Stimulated activated CD8-positive, alpha-beta memory T cell treated with anti-CD3 and anti-CD28 coated beads, Interleukin-7, amount 100 ng/mL, for 1 hour (primary cell): ENCODE measurements at regions not wholly inside any gene's neighbourhood (a gene's known extent, or its start where the extent isn't known, plus 50 kb on each side); places are given as distances from the start of the nearest gene placed in this dataset.

Experiments
- DNase-seq, 2 donors: peaks; one replicate each; pipeline ENCODE4 v3.0.0-alpha.2; 2020; ENCODE audit warnings: low read depth in 2 of 2

DNA sequence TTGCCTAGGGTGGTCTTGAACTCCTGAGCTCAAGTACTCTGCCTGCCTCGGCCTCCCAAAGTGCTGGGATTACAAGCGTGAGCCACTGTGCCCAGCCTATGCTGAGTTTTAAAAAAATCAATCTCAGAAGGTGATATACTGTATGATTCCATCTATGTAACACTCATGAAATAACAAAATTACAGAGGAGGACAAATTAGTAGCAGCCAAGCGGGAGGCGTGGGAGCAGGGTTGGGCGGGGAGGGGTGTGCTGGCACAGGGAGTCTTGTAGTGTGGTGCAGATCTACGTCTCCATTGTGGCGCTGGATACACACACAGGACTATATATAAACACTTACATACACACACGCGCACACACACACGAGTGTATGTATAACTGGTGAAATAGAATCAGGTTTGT lies 80.6 kb upstream of the LINGO1 start:
- no peak for DNase-seq

DNA sequence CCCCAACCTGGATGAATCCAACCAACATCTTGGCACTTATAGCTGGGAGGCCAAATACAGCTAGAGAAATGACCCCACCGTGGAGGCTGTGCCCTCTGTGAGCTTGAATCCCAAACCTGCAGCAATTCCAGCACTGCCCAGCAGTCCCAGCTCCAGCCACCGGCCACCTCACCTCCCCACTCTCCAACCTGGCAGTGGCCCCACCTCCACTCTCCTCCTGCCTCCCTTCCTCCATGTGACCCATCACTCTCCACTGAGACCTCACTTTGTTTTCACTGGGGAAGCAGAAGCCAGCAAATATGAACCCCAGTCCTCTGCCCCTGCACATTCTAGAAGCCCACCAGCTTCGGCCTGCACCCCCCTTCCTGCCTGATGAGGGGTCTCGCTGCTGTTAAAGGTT lies 79.7 kb upstream of the LINGO1 start:
- DNase-seq: no peak

DNA sequence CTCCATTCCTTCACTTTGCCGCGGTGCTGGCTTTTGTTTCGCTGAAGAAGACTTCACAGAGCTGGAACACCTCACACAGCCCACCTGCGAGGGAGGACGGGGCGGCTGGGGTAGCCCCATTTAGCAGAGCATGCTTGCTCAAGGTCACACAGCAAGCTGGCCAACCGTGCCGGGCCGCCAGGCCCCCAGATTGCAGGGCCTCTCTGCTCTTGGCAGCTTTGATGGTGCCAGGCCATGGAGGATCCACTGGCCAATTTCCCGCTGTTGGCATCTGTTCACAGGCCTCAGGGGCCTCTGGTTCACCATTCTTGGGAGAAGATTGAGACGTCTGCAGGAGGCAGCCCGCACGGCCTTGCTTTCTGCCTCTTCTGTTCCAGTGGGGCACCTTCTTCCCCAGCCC lies 77.9 kb upstream of the LINGO1 start:
- no peak for DNase-seq

DNA sequence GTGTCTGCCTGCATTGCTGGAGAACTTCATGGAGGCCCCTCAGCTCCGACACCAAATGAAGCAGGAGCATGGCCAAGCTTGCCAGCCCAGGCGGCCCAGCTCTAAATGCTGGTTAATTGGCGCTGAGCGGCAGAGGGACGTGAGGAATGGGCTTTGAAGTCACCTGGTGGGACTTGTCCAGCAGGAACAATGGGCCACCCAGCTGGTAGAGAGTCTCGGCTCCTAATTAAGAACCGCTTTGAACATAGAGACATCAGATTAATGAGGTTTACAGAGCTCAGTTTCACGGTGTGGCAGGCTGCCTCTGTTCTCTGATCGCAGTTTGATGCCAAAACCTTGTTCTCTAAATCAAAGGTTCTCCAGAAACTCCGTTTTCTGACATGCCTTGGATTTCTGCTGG lies 77.5 kb upstream of the LINGO1 start:
- no peak for DNase-seq

DNA sequence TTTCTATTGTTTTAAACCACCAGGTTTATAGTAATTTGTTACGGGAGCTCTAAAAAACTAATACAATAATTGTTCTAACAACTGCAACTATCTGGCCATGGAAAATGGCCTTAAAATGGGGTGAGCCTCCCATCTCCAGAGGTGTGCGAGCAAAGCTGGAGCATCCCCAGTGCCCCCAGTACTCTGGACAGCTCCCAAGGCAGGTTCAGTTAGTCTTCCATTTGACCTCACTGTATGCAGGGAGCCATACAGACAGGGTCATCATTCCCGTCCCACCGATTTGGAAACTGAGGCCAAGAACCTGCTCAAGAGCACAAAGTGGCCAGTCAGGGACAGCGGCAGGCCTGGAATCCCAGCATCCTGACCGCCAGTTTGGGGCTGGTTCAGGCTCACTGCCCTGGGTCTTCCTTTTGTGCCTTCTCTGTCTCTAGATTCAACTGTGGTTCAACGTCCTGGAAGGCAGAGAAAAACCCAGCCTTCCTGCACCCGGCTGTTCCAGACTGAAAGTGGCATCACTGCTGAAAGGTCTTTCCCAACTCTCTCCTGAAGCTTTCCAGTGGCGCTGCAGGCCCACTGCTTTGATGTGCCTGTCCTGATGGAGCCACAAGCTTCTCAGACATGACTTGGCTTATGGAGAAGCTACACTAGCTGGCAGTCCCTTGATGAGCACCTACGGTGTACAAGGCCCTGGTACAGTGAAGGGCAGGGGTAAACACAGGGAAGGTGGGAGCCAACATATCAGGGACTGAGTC lies 76.6 kb upstream of the LINGO1 start:
- DNase-seq: no peak

DNA sequence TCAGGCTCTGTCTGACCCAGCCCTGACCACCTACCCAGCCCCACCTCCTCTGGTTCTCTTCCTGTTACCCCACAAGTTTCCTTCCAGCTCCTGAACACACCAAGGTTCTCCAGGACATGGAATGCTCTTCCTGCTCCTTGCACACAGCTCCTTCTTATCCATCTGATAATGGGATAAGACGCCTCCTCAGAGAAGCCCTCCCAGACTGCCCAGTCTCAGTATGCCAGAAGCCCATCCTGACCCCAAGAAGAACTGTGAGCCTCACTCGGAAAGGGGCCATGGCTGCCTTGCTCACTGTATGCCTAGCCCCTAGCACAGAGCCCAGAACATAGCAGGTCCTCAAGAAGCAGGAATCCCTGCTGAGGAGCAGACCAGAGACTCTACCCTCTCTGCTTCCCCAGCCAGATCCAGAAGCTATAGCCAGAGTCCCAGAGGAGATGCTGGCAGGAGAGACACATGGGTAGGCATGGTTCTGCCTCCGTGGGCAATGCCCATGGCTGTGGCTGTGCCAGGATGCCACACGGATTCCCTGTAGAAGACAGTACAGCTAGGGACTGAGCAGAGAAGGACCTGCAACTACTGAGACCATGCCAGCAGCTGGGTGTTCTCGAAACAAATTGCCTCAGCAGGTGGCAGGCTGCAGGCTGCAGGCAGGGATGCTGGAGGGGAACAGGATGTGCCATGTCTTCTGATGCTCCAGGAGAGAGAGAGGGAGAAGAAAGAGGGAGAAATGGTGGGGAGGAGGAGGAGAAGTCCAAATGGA lies 74.0 kb upstream of the LINGO1 start:
- no peak for DNase-seq

DNA sequence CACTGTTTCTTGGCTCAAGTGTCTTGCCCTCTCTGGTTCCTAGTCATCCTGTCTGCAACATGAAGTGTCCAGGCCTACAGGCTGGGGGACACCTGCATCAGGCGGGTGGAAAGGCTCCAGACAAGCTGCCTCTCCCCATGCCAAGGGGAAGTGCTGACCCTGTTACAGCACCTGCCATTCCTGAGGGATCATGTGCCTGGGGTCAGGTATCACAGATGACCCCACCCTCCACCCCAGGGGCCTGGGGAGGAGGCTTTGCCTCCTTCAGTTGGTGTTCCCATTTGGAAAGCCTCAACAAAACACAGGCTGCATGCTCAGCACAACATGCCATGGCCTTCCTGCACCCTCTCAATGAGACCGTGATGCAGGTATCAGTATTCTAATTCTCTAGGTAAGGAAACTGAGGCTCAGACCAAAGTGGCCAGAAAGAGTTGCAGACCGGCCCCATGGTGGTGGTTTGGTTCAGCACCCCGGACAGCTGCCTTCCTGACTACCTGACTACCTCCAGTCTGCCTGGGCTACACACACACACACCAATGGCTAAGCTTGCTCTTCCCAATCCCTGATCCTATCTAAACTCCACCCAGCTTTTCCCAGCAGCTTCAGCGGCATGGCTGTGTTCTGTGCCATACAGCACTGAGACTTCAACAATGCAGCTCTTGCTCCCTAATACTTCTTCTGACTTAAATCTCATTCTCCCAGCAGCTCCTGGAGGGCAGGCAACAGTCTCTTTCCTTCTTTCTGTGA lies 69.7 kb upstream of the LINGO1 start:
- DNase-seq: no peak

DNA sequence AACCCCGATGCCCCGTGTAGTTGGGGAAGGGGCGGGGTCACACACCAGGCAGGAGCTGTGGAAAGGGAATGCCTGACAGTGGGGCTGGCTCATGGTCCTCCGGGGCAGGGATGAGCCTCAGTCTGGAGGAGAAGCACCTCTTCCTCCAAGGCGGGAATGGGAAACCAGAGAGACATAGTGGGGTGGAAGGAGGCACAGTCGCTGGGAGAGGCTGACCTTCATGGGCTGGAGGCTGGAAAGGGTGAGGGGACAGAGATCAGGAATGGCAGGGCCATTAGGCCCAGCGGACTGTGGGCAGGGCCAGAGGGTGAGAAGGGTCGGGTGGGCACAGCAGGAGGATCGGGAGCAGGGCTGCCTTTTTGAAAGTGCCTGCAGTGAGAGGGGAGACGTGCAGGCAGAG lies 65.8 kb upstream of the LINGO1 start:
- DNase-seq: no peak

DNA sequence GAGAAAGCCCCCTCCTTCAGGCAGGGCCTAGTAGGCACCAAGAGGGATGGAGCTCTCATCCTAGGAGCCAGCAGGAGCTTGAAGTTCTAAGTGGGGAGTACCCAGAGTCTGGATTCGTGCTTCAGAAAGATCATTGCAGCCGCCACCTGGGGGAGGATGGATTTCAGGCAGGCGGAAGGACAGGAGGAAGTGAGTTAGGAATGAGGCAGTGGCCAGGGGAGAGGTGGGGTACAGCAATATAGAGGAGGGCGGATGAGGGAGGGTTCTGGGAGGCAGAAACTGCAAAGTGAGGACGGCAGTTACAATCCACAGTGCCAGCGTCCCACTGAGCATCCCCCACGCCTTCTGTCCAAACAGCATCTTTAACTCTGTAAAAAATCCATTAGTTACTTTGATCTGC lies 65.2 kb upstream of the LINGO1 start:
- DNase-seq: no peak

DNA sequence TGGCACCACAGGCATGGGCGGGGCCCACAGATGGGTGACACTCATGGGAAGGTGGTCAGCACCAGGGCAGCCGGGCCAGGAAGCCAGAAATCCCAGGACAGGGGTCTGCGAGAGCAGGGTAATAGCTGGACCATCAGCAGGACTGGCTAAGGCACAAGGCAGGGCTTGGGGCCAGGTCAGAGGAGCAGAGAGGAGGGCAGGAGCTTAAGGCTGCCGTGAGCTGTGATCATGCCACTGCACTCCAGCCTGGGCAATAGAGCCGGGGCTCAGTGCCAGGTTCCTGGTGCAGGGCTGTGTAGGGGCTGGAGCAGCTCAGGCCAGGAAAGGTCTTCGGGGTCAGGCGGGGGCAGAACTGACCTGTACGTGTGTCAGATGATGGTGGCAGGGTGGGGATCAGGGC lies 64.2 kb upstream of the LINGO1 start:
- no peak for DNase-seq

DNA sequence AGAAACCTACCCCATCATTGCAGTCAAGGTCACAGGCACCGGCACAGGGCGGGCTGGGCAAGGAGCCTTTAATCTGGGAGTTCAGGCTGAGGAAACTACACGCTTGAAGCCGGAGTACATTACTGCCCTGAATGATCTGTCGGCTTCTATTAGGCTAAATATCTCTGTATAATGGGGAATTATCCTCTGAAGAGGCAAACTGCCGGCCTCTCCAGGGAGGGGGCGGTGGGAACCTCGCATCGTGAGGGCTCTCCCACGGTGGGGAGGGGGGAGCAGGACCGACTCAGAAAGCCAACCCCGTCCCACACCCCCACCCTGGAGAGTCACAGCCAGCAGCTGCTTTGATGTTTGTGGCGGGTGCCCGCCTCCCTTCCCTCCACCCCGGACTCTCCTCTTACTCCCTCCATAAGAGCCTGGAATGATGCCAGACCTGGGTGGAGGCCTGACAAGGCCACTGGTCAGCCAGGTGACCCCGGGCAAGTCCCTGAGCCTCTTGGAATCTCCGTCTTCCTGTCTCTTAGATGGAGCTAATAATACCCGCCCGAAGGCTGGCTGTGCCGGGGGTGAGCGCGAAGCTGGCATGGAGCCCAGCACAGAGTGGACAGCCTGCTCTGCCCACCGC lies 63.4 kb upstream of the LINGO1 start:
- no peak for DNase-seq

DNA sequence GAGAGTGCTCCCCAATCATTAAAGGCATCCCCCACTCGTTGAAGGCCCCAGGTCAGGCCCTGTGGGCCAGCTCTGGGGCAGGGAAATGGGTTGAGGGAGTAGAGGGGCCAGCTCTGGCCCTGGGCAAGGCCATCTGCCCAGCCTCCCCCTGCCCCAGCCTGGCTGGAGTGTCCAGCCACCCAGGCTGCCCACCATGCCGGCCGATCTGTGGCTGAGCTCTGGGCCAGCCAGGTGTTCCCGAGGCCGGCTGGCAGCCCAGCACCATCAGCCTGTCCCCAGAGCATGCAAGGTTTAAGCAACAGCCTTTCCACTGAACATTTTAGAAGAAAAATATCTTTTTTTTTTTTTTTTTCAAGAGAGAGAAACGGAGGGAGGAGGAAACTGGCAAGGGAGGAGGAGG lies 62.8 kb upstream of the LINGO1 start:
- DNase-seq: no peak

DNA sequence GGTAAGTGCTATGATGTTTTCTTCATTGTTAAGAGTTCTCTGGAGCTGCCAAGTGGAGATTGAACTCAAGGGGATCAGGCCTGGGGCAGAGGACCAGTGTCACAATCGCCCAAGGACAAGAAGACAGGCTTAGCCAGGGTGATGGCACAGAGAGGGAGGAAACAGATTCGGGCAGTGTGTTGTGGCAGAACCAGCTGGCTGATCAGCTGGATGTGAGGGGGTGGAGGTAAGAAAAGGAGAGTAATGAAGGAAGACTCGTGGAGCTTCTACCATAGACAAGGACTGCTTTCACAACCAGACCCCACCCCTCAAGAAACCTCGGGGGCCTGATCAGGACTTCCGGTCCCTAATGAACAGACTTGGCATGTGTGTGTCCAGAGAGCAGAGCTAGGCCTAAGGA lies 60.9 kb upstream of the LINGO1 start:
- DNase-seq: no peak

DNA sequence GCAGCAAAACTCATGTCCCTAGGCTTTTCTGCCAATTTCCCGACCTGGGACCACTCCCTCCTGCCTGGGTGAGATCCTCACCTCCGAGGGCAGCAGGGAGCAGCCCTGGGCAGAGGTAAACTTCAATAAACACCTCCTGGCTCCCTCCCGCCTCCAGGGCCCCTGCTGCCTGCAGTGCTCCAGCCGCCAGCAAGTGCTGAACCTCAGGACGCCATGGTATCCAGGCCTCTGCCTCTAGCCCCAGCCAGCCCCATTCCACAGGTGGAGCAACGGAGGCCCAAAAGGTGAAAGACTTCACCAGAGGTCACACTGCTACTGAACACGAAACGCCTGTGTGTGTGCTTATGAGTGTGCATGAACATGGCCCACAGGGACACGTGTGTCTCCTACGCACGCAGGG lies 59.9 kb upstream of the LINGO1 start:
- no peak for DNase-seq

DNA sequence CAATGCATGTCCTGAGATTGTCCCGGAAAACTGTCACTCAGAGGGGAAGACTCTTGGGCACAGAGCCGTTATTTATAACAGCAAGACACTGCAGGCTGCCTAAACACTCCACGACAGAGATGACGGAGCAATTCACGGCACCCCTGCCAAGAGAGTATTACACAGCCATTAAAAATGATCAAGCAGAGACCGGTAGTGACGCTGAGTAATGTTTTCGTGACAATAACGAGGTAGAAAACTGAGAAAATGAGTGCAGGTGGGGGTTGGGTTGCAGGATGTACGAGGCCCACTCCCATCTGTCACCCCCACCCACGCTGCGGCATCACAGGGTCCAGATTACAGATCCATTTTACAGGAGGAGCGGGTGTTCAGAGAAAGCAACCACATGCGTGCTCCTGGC lies 58.9 kb upstream of the LINGO1 start:
- DNase-seq: no peak

DNA sequence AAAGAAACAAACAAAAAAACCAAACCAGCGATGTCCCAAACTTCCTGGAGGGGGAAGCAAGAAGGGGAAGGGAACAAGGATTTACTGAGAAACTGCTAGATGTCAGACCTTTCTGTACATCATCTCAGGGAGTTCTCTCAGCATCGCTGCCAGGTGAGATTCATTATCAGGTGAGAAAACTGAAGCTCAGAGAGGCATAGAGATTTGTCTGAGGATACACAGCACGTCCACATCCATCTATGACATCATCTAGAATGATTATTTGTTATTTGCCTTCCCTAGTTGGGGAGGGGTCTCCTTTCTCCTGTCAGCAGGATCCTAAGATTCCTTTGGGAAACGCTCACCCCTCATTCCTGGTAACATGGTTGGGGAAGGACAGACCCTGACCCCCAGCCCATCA lies 57.1 kb upstream of the LINGO1 start:
- no peak for DNase-seq

DNA sequence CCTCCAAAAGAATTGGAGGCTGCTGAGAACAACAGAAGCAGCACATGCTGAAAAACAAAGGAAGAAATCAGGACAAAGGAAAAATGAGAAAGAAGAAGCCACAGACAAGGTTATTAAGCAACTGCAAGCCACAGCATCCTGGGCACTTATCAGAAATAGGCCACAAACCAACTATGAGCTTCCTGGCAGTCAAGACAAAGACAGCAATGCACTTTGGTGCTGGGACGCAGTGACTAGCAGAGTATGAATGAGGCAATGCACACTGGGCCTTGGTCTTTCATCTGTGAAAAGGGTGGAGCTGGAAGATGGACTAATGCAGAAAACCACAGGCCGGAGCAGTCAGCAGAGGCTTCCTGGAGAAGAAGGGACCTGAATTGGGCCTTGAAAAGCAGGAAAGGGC lies 56.0 kb upstream of the LINGO1 start:
- DNase-seq: no peak

DNA sequence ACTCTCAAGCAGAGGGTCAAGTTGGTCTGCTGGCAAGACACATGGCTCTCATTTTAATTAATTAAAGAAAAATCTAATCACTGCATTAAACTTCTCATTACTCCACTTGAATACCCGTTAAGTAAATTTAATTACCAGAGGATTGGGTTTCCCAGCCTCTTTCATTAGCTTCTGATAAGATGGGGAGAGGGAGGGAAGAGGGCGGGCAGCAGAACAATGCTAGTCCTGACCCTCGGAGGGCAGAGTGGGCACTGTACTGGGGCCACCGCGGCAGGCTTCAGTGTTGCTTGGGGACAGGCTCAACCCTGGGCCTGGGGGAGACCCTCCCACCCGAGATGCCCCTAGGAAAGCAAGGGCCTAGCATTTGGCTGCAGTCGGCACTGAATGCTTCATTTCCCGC lies 55.6 kb upstream of the LINGO1 start:
- no peak for DNase-seq

DNA sequence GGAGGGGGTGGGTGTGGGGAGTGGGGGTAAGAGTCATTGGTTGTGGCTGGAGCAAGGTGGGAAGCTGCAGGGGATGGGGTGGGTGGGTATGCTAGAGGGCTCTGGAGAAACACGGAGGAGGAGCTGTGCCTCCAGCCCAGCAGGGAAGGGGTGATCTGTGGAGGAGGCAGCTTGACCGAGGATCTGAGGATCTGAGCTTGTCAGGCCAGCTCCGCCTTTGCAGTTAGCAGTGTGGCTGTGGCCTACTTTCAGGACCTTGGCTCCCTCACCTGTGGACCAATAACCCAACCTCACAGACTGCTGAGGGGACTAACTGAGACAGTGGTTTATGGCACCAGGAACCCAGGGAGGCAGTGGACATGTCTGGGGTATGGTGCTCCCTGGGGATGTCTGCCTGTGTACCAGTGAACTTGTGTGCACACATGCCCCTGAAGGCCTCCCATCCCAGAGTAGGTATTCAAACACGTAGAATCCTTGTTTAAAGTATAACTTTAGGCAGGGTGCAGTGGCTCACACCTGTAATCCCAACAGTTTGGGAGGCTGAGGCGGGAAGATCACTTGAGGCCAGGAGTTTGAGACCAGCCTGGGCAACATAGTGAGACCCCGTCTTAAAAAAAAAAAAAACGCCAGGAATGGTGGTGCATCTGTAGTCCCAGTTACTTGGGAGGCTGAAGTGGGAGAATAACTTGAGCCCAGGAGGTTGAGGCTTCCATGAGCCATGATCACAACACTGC lies 52.5 kb upstream of the LINGO1 start:
- no peak for DNase-seq

DNA sequence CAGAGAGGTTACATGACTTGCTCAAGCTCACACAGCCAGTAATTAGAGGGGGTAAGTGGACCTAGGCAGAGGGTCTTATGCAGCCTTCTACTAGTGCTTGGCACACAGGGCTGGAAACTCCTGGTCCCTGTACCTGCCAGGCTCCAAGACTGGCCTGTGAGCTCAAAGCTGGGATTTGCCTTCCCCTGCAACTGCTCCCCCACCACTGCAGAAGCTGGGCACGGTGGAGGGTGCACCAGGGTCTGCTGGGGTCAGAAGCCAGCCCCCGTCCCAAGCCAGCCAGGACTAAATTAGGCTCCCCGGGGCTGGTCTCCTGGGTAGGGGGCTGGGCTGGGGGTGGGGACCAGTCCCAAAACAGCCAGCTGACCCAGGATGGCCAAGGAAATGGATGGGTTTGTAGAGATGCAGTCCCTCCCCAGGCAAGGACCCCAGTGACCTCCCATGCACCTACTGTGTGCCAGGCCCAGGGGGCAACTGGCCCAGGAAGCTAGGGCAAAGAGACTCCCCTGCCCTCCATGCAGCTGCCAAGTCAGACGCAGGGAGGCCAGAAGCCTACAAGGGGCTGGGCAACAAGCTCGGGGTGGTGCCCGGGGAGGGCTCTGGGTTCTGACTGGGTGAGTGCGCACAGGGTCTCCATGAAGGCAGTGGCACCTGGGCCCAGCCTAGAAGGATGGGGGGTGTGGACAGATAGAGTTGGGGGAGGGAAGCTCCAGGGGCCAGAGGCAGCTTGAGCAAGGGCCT lies 51.8 kb upstream of the LINGO1 start:
- no peak for DNase-seq

DNA sequence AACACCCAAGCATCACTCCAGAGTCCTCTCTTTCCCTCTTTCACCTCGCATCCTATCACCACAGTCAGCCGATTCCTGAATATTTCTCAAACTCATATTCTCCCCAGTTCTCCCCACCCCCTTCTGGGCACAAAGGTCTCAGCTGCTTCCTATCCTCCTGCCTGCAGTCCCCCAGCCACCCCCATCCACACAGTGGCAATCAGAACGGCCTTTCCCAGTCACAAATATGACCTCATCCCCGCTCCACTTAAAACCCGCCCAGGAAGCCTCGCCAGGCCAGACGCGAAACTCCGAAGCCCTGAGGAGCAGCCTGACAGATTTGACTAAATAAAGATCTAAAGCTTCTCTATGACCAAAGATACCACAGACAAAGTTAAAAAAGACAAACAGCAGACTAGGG lies 49.9 kb upstream of the LINGO1 start:
- no peak for DNase-seq
